ENCODE measurements at regions not wholly inside any gene's neighbourhood (a gene's known extent, or its start where the extent isn't known, plus 50 kb on each side); places are given as distances from the start of the nearest gene placed in this dataset.

- no peak for TF ChIP-seq POLR2A (IDR thresholded peaks at IDR 0.05; ENCODE audit: low read depth, low read length)
- TF ChIP-seq PAX5 (IDR thresholded peaks at IDR 0.05; ENCODE audit: insufficient read depth, low read length, severe bottlenecking), result no peak
- TF ChIP-seq TAF1 (IDR thresholded peaks at IDR 0.05; ENCODE audit: low read depth, low read length), result no peak
- TF ChIP-seq POLR2AphosphoS5 (IDR thresholded peaks at IDR 0.05; ENCODE audit: low read depth, low read length), result no peak
- TF ChIP-seq POU2F2 (IDR thresholded peaks at IDR 0.05; ENCODE audit: low read depth, low read length), result no peak
Measured at GRCh38 chrX:125681058-125681457, 361.4 kb downstream of the TEX13C start.
